ENCODE measurements at regions not wholly inside any gene's neighbourhood (a gene's known extent, or its start where the extent isn't known, plus 50 kb on each side); places are given as distances from the start of the nearest gene placed in this dataset.

DNA sequence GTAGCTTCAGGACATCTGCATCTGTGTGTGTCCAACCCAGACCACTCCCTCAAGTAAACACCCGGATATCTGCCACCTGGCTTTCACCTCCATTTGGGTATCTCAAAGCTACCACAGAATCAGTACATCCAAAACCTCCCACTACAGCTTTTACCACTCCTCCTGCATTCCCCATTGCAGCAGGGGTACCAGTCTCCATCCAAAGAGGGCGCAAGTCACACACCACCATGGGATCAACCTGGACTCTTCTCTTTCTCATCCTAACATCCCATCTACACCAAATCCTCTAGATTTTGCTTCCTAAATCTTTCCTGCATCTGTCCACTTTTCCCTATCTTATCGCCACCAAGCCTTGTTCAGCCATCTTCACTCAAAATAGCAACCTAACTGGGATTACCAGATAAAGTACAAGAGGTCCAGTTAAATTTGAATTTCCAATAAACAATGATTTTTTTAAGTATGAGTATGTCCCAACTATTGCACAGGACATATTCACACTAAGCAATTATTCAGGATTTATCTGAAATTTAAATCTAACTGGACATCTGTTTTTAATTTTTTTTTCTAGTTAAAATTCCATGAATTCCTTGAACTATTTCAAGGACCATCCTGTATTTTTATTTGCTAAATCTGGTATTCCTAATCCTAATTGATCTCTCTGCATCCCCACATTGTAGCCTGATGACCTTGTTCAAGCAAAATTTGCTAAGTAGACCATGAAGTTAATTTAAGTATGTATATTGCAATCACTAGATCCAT, 164.3 kb upstream of the MLN start:
- no peak for DNase-seq (ENCODE audit: low spot score)

DNA sequence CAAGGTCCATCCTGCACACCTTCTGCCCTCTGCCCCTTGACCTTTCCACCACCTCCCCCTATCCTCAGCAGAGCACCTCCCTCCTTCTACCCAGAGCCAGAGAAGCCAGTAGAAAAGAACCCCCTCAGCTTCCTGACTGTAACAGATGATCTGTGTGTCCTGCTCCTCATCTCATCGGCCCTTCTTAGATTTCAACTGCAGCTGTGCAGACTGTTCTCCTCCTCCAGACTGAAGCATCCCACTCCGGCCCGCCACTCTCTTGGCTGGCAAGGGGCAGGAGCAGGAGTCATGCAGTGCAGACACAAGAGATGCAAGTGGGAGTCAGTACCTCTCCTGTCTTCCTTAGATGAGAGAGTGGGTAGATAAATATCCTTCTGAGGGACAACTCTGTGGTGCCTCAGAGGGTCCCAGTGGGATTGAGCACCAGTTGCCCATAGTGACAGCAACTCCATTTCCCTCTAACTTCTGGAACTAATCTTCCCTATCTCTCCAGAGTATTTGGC, 163.5 kb upstream of the MLN start:
- no peak for DNase-seq (ENCODE audit: low spot score)

DNA sequence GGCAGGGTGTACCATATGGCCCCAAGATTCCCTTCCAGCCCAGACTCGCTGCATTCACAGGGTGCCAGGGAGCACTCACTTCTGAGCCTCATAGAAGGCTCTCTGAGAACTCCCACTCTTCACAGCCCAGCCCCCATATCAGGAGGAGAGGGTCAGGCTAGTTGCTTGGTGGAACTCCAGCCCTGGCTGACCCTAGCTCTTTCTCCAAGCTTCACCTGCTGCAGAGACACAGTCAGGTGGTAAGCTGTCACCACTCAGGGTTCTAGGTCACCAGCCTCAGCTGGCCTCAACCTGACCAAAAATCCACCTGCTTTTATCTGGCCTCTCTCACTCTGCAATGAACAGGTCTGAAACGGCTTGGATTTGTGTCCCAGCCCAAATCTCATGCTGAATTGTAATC, 162.7 kb upstream of the MLN start:
- no peak for DNase-seq (ENCODE audit: low spot score)

DNA sequence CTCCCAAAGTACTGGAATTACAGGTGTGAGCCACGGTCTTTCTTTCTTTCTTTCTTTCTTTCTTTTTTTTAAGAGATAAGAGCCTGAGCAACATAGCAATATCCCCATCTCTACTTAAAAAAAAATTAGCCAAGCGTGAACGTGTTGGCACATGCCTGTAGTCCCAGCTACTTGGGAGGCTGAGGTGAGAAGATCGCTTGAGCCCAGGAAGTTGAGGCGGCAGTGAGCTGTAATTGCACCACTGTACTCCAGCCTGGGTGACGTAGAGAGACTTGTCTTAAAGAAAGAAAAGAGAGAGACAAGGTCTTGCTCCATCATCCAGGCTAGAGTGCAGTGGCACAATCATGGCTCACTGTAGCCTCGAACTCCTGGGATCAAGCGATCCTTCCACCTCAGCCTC, 162.0 kb upstream of the MLN start:
- no peak for DNase-seq (ENCODE audit: low spot score)

DNA sequence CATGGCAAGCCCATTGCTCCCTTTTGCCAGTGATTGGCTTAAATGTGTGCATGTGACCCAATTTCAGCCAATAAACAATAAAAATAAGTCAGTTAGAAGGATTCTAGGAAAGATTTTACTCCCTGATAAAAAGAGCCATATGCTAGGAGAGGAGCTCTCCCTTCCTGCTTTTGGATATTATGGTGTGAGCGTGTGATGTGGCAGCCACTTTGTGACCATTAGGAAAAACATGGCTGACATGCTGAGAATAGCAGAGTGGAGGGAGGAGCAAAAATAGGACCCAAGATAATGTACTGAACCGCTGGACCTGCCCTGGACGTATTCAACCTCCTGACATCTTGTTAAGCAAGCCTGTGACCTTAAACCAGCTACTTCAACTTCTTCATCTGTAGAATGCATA, 160.6 kb upstream of the MLN start:
- no peak for DNase-seq (ENCODE audit: low spot score)

- DNase-seq (ENCODE audit: low spot score) = no peak
Observed at GRCh38 chr6:33963136-33963750, 159.4 kb upstream of the MLN start.

- no peak for DNase-seq (ENCODE audit: low spot score)
Observed at GRCh38 chr6:33962246-33963027, 158.6 kb upstream of the MLN start.

- no peak for DNase-seq (ENCODE audit: low spot score)
Observed at GRCh38 chr6:33961691-33962090, 157.9 kb upstream of the MLN start.

DNA sequence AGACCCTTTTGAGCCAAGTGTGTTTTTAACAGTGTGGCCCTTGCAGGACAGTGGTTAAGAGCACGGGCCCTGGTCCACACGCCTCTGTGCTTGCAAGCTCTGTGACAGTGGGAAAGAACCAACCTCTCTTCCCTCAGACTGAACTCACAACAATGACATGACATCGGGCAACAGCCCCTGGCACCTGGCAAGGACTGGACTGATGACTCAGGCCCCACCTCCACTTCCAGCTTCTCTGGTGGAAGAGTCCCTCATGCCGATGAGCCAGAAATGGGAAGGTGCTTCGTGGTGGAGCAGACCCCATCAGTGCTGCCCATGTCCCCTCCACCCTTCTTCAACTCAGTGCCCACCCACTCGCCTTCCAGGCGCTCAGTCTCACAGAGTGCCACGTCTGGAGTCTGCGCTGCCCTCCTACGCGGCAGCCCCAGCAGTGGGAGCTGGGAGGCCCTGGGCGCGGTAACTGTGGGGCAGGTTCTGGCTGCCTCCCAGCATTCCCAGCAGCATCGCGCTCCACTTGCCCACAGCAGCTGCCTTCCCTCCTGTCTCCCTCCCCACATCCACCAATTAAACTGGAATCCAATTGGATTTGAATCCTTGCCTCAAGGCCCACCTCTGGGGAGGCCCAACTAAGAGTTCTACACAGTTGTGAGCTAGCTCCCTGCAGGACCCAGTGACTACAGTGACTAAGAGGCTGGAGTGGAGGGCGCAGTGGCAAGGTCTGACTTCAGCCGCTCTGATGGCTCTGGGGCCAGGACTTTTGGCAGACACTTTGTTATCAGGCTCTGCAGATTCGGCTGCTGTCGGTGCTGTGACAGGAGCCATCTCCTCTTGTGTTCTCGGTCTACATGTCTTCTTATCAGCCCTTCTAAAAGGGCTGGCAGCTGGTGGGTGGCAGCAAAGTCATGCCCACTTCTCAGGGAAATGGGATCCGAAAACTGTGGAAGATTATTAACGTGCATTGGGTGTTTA, 156.8 kb upstream of the MLN start:
- DNase-seq (ENCODE audit: low spot score) = no peak

GRCh38 chr6:33959661-33960344, 156.0 kb upstream of the MLN start:
- no peak for DNase-seq (ENCODE audit: low spot score)

GRCh38 chr6:33959329-33959651, 155.5 kb upstream of the MLN start:
- DNase-seq (ENCODE audit: low spot score) = no peak

GRCh38 chr6:33958526-33959328, 154.9 kb upstream of the MLN start:
- no peak for DNase-seq (ENCODE audit: low spot score)

DNA sequence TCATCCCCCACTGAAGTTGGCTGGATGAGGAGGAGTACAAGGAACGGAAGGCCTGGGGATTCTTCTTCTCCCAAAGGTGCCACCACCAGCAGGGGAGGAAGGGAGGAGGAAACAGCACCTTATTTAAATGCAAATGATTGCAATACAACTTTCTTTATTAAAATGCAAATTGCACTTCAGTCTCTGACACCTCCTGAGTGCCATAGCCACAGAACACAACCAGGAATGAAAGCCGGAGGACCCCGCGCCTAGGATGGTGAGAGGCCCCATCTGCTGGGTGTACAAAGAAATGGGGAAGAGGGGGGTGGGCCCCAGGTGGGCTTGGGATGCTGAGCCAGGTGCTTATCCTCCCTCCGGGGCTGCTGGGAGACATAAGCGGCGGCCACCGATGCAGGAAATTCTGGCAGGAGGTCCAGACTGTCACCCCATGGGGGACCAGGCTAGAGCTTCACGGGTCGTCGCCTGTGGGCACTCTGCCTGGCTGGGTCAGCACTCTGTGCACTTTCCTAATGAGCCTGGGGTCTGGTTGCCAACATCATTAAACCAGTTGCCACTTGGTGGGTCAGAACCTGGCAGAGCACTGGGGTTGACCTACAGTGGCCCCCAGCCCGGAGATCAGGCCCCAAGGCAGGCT, 154.2 kb upstream of the MLN start:
- DNase-seq (ENCODE audit: low spot score) = no peak

DNA sequence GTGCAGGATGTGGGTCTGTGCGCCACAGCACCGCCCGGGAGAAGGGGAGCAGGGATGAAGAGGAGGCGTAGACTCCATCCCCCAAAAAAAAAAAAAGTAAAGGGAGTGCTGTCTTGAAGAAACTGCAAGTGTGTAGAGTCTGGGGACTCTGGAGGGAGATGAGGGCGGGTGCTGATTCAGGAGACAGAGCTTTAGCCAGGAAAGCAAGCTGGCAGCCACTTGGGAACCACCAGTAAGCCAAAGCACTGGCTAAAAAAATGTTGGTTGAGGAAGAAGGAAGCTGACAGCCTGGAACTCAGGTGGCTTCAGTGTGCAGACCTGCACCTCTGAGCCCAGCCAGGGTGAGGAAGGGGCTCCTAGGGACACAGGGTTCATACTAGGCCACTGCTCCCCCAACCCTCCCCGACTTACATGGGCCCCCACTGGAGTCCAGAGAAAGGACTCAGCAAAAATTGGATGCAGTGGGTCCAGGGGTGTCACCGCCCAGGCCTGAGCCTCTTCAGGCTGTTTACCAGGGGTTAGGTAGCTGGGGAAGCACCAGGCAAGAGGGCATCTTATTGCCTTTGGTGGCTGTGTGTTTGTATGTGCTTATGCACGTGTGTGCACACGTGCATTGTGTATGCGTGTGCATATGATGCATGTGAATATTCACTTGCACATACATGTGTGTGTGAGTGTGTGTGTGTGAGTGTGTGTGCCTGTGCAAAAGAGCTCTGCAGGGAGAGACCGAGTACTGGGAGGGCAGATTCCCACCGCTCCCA, 153.5 kb upstream of the MLN start:
- DNase-seq (ENCODE audit: low spot score) = no peak

- no peak for DNase-seq (ENCODE audit: low spot score)
Observed at GRCh38 chr6:33956206-33956605, 152.4 kb upstream of the MLN start.

- no peak for DNase-seq (ENCODE audit: low spot score)
Observed at GRCh38 chr6:33955566-33955965, 151.8 kb upstream of the MLN start.

- DNase-seq (ENCODE audit: low spot score) = no peak
Observed at GRCh38 chr6:33954453-33954852, 150.7 kb upstream of the MLN start.

DNA sequence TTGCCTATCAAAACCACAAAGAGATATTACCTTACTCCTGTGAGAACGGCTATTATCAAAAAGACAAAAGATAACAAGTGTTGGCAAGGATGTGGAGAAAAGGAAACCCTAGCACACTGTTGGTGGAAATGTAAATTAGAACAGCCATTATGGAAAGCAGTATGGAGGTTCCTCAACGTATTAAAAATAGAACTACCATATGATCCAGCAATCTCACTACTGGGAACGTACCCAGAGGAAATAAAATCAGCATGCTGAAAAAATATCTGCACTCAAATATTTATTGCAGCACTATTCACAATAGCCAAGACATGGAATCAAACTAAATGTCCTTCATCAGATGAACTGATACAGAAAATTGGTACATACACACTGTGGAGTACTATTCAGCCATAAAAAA, 149.4 kb upstream of the MLN start:
- DNase-seq (ENCODE audit: low spot score) = no peak

GRCh38 chr6:33952016-33952415, 148.2 kb upstream of the MLN start:
- DNase-seq (ENCODE audit: low spot score) = no peak
